MCF 10A (cell line): ENCODE measurements at regions not wholly inside any gene's neighbourhood (a gene's known extent, or its start where the extent isn't known, plus 50 kb on each side); places are given as distances from the start of the nearest gene placed in this dataset.

Experiments
- BruUV-seq: library from RNA; stranded (reverse); fragments of 400-500 nt; replicated peaks from 2 replicates; lab custom pipeline; 2021; lab: Mats Ljungman, UMichigan
- CTCF ChIA-PET: fragments of 300-600 bp; sonication (Branson Sonifier 250); formaldehyde crosslinking; extraction: SDS; loops from one replicate; lab custom pipeline; 2021; ENCODE audit warnings: antibody characterized with exemption, inconsistent platforms; lab: Yijun Ruan, JAX
- POLR2A ChIA-PET: fragments of 300-600, 350-650 bp; sonication (Branson Sonifier 250); formaldehyde crosslinking; extraction: SDS; loops from one replicate; lab custom pipeline; 2020; ENCODE audit warnings: antibody characterized with exemption, inconsistent platforms; lab: Yijun Ruan, JAX
- DNase-seq: peaks from one replicate; pipeline ENCODE4 v3.0.0-alpha.2; 2018; ENCODE audit not compliant: unreplicated experiment
- H3K27ac Mint-ChIP-seq: one replicate; pipeline ENCODE4 v1.8.0; 2022; ENCODE audit warnings: mild to moderate bottlenecking, low read depth, mixed read lengths; ENCODE audit not compliant: unreplicated experiment
- H3K27me3 Mint-ChIP-seq: one replicate; pipeline ENCODE4 v1.8.0; 2022; ENCODE audit warnings: mixed read lengths; ENCODE audit not compliant: insufficient read depth, unreplicated experiment
- H3K36me3 Mint-ChIP-seq: one replicate; pipeline ENCODE4 v1.8.0; 2022; ENCODE audit warnings: mild to moderate bottlenecking, moderate library complexity, mixed read lengths; ENCODE audit not compliant: insufficient read depth, unreplicated experiment
- H3K4me1 Mint-ChIP-seq: one replicate; pipeline ENCODE4 v1.8.0; 2022; ENCODE audit warnings: mixed read lengths; ENCODE audit not compliant: insufficient read depth, unreplicated experiment
- H3K4me3 Mint-ChIP-seq: one replicate; pipeline ENCODE4 v1.8.0; 2022; ENCODE audit warnings: mild to moderate bottlenecking, moderate library complexity, mixed read lengths; ENCODE audit not compliant: unreplicated experiment
- H3K9me3 Mint-ChIP-seq: one replicate; pipeline ENCODE4 v1.8.0; 2022; ENCODE audit warnings: mixed read lengths; ENCODE audit not compliant: unreplicated experiment
- intact Hi-C: fragments of 100-400 bp; cut with micrococcal nuclease; formaldehyde crosslinking; loops from 2 replicates; pipeline ENCODE4 v1.14.1; 2022
- TF ChIP-seq, protein P1 (sequence below): fragments of 200-600 bp; IDR thresholded peaks from one replicate; pipeline ENCODE4 v1.8.0; 2022; ENCODE audit warnings: antibody characterized with exemption, mild to moderate bottlenecking; ENCODE audit not compliant: unreplicated experiment

- no TSS peak for BruUV-seq
- DNase-seq, result no peak
Measured at GRCh38 chr22:48179571-48180546, 1417.4 kb downstream of the TBC1D22A start.

DNA sequence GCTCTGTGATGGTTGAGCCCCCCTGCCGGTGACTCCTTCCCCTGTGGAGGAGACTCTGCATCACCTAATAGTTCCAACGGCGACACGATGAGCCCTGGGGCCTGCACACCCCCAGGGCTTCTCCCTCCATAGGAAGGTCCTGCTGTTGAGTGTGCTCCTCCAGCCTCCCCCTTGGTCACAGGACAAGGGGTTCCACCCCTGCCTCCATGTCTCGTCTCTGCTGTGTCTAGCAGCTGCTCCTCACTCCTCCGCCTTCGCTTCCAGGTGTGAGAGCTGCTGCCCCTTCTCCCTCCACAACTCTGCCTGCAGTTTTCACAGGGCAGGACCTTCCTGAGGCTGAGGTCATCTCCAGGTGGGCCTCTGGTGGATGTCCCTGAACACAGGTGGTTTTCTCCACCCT is 1416.1 kb downstream of the TBC1D22A start:
- no peak for DNase-seq
- H3K27me3 Mint-ChIP-seq, result no peaks in the 10 kb centered on the region
- ChIA-PET POLR2A (no interaction called here), CTCF (no interaction called here)
- no peak overlapping the region for H3K4me3 Mint-ChIP-seq
- H3K36me3 Mint-ChIP-seq, result no peaks in the 10 kb centered on the region
- H3K9me3 Mint-ChIP-seq, result peaks cover 36% of the 10 kb centered on the region
- H3K27ac Mint-ChIP-seq, result no peak overlapping the region
- intact Hi-C loops, result no loop called here
- no peaks in the 10 kb centered on the region for H3K4me1 Mint-ChIP-seq
- TF ChIP-seq, protein P1, sequence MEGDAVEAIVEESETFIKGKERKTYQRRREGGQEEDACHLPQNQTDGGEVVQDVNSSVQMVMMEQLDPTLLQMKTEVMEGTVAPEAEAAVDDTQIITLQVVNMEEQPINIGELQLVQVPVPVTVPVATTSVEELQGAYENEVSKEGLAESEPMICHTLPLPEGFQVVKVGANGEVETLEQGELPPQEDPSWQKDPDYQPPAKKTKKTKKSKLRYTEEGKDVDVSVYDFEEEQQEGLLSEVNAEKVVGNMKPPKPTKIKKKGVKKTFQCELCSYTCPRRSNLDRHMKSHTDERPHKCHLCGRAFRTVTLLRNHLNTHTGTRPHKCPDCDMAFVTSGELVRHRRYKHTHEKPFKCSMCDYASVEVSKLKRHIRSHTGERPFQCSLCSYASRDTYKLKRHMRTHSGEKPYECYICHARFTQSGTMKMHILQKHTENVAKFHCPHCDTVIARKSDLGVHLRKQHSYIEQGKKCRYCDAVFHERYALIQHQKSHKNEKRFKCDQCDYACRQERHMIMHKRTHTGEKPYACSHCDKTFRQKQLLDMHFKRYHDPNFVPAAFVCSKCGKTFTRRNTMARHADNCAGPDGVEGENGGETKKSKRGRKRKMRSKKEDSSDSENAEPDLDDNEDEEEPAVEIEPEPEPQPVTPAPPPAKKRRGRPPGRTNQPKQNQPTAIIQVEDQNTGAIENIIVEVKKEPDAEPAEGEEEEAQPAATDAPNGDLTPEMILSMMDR, result no peak
- BruUV-seq, result no TSS peak

More at GRCh38 chr22:48179571-48180546, 1417.4 kb downstream of the TBC1D22A start:
- Mint-ChIP-seq H3K9me3 (peaks cover 41% of the 10 kb centered on the region), H3K4me3 (no peak overlapping the region), H3K4me1 (no peaks in the 10 kb centered on the region), H3K27ac (no peak overlapping the region), H3K36me3 (no peaks in the 10 kb centered on the region), H3K27me3 (no peaks in the 10 kb centered on the region)
- ChIA-PET CTCF (no interaction called here), POLR2A (no interaction called here)
- TF ChIP-seq, protein P1, result no peak
- intact Hi-C loops, result no loop called here

DNA sequence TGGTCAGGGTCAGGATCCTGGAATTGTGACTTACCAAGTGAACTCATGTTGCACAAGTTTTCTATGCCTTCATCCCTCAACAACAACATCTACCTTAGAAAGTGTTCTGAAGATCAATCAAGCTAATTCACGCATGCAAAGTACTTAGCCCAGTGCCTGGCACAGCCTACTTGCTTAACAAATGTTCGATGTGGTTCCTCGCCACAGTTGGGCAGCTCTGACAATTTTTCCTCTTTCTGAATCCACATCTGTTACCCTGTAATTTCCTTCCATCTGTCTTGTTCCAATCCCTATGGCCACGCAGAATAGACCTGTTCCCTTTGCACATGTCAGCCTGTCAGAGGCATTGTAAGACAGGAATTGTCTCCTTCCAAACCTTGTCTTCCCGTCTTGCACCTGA is 1415.2 kb downstream of the TBC1D22A start:
- CTCF ChIA-PET, result no interaction called here
- H3K4me1 Mint-ChIP-seq, result no peaks in the 10 kb centered on the region
- intact Hi-C loops, result no loop called here
- TF ChIP-seq, protein P1, result no peak
- POLR2A ChIA-PET, result no interaction called here
- BruUV-seq, result no TSS peak
- no peak overlapping the region for H3K4me3 Mint-ChIP-seq
- DNase-seq, result no peak
- H3K36me3 Mint-ChIP-seq, result no peaks in the 10 kb centered on the region
- H3K27me3 Mint-ChIP-seq, result no peaks in the 10 kb centered on the region
- no peak overlapping the region for H3K27ac Mint-ChIP-seq
- peaks cover 36% of the 10 kb centered on the region for H3K9me3 Mint-ChIP-seq

- BruUV-seq, result no TSS peak
- no peaks in the 10 kb centered on the region for H3K27me3 Mint-ChIP-seq
- POLR2A ChIA-PET, result no interaction called here
- H3K9me3 Mint-ChIP-seq, result peaks cover 38% of the 10 kb centered on the region
- no peak overlapping the region for H3K27ac Mint-ChIP-seq
- H3K4me1 Mint-ChIP-seq, result no peaks in the 10 kb centered on the region
- intact Hi-C loops, result no loop called here
- no peak overlapping the region for H3K4me3 Mint-ChIP-seq
- TF ChIP-seq, protein P1, result no peak
- CTCF ChIA-PET, result no interaction called here
- no peak for DNase-seq
- H3K36me3 Mint-ChIP-seq, result no peaks in the 10 kb centered on the region
Measured at GRCh38 chr22:48175721-48176120, 1413.3 kb downstream of the TBC1D22A start.
